A673 (cell line): ENCODE measurements at regions not wholly inside any gene's neighbourhood (a gene's known extent, or its start where the extent isn't known, plus 50 kb on each side); places are given as distances from the start of the nearest gene placed in this dataset.

ENCODE experiments used
- BruUV-seq: library from RNA; stranded (reverse); fragments of 400-500 nt; replicated peaks from 2 replicates; lab custom pipeline; 2021; lab: Mats Ljungman, UMichigan
- CTCF ChIA-PET: fragments of 300-600 bp; sonication (Branson Sonifier 250); formaldehyde crosslinking; loops from one replicate; lab custom pipeline; 2022; ENCODE audit warnings: antibody characterized with exemption; lab: Charles Lee
- POLR2A ChIA-PET: fragments of 300-600 bp; sonication (Branson Sonifier 250); formaldehyde crosslinking; loops from one replicate; lab custom pipeline; 2022; ENCODE audit warnings: antibody characterized with exemption; ENCODE audit not compliant: low non-redundant PET; lab: Charles Lee
- DNase-seq: peaks from one replicate; pipeline ENCODE4 v3.0.0-alpha.2; 2015; ENCODE audit warnings: low spot score
- H3K27ac ChIP-seq: fragments of 200-600 bp; sonication (generic); 2 replicates; pipeline ENCODE4 v1.5.1; 2016; ENCODE audit warnings: mixed run types, low read depth, mild to moderate bottlenecking, mixed read lengths, antibody characterized with exemption, low read length; ENCODE audit not compliant: poor library complexity, severe bottlenecking
- H3K27me3 ChIP-seq: fragments of 200-600 bp; sonication (generic); replicated peaks from 2 replicates; pipeline ENCODE4 v1.6.1; 2017; ENCODE audit warnings: mixed run types, low read depth, mild to moderate bottlenecking, mixed read lengths, antibody characterized with exemption, low read length; ENCODE audit not compliant: insufficient read depth, poor library complexity
- H3K36me3 ChIP-seq: fragments of 200-600 bp; sonication (generic); 2 replicates; pipeline ENCODE4 v1.6.1; 2016; ENCODE audit warnings: mixed run types, mild to moderate bottlenecking, mixed read lengths, antibody characterized with exemption, low read length; ENCODE audit not compliant: insufficient read depth, poor library complexity, severe bottlenecking
- H3K4me1 ChIP-seq: fragments of 200-600 bp; sonication (generic); 2 replicates; pipeline ENCODE4 v1.6.1; 2017; ENCODE audit warnings: mixed run types, mild to moderate bottlenecking, mixed read lengths, antibody characterized with exemption, low read length; ENCODE audit not compliant: insufficient read depth, poor library complexity, severe bottlenecking
- H3K4me3 ChIP-seq: fragments of 200-600 bp; sonication (generic); 2 replicates; pipeline ENCODE4 v1.5.1; 2016; ENCODE audit warnings: low read depth, mixed run types, mild to moderate bottlenecking, mixed read lengths, low read length; ENCODE audit not compliant: poor library complexity, severe bottlenecking
- H3K9me3 ChIP-seq: fragments of 200-600 bp; sonication (generic); 2 replicates; pipeline ENCODE4 v1.6.1; 2016; ENCODE audit warnings: mixed run types, low read depth, mild to moderate bottlenecking, mixed read lengths, antibody characterized with exemption, low read length; ENCODE audit not compliant: poor library complexity, severe bottlenecking
- CTCF ChIP-seq: fragments of 300-800, 200-600 bp; sonication (generic); conservative IDR thresholded peaks from 2 replicates; pipeline ENCODE4 v1.5.1; 2017; ENCODE audit warnings: low read depth, mild to moderate bottlenecking, antibody characterized with exemption, low read length, moderate library complexity, mixed read lengths
- EZH2 ChIP-seq: fragments of 200-600 bp; sonication (generic); IDR thresholded peaks from 2 replicates; pipeline ENCODE4 v1.6.1; 2017; ENCODE audit warnings: borderline replicate concordance, low read depth, mild to moderate bottlenecking, mixed read lengths, antibody characterized with exemption, low read length; ENCODE audit not compliant: poor library complexity, severe bottlenecking
- intact Hi-C: fragments of 100-400 bp; cut with micrococcal nuclease; formaldehyde crosslinking; loops from one replicate; pipeline ENCODE4 v1.10.0; 2022; ENCODE audit not compliant: unreplicated experiment

- POLR2A ChIA-PET, result no interaction called here
Observed at GRCh38 chr2:236744716-236745115, 175.1 kb downstream of the ACKR3 start.

GRCh38 chr2:236745420-236746210 lies 176.0 kb downstream of the ACKR3 start:
- no peak for DNase-seq
- Histone ChIP-seq H3K4me1 (no peaks in the 10 kb centered on the region), H3K27ac (no peak overlapping the region)

More at GRCh38 chr2:236744716-236745115, 175.1 kb downstream of the ACKR3 start:
- TF ChIP-seq CTCF, result no peak
- TF ChIP-seq EZH2, result no peak
- Histone ChIP-seq H3K4me1 (no peaks in the 10 kb centered on the region), H3K36me3 (no peaks in the 10 kb centered on the region), H3K4me3 (no peak overlapping the region), H3K27ac (no peak overlapping the region), H3K9me3 (no peaks in the 10 kb centered on the region), H3K27me3 (no peaks in the 10 kb centered on the region)
- no peak for DNase-seq
- CTCF ChIA-PET, result no interaction called here
- no TSS peak for BruUV-seq
- intact Hi-C loops, result no loop called here

GRCh38 chr2:236746833-236747232 lies 177.2 kb downstream of the ACKR3 start:
- H3K27ac ChIP-seq, result no peak overlapping the region
- TF ChIP-seq EZH2 (no peak), CTCF (no peak)
- POLR2A ChIA-PET, result no interaction called here

More at GRCh38 chr2:236745420-236746210, 176.0 kb downstream of the ACKR3 start:
- no peaks in the 10 kb centered on the region for H3K36me3 ChIP-seq
- POLR2A ChIA-PET, result no interaction called here
- H3K9me3 ChIP-seq, result no peaks in the 10 kb centered on the region
- no TSS peak for BruUV-seq
- H3K4me3 ChIP-seq, result no peak overlapping the region
- CTCF ChIA-PET, result no interaction called here
- no peak for TF ChIP-seq EZH2
- TF ChIP-seq CTCF, result no peak
- H3K27me3 ChIP-seq, result no peaks in the 10 kb centered on the region
- intact Hi-C loops, result no loop called here

More at GRCh38 chr2:236746833-236747232, 177.2 kb downstream of the ACKR3 start:
- Histone ChIP-seq H3K4me1 (no peaks in the 10 kb centered on the region), H3K27me3 (no peaks in the 10 kb centered on the region), H3K4me3 (no peak overlapping the region), H3K36me3 (no peaks in the 10 kb centered on the region), H3K9me3 (no peaks in the 10 kb centered on the region)
- CTCF ChIA-PET, result no interaction called here
- intact Hi-C loops, result no loop called here
- BruUV-seq, result no TSS peak
- DNase-seq, result no peak
